Endothelial cell of umbilical vein (primary cell): ENCODE measurements at regions not wholly inside any gene's neighbourhood (a gene's known extent, or its start where the extent isn't known, plus 50 kb on each side); places are given as distances from the start of the nearest gene placed in this dataset.
A peak's percentile ranks its signal among the peaks of the same experiment; 100 is the strongest.

Experiments
- BruUV-seq: library from RNA; stranded (reverse); fragments of 400-500 nt; replicated peaks from 2 replicates; lab custom pipeline; 2021; lab: Mats Ljungman, UMichigan
- CTCF ChIA-PET: fragments of 300-600, 350-600 bp; sonication (Branson Sonifier 250); formaldehyde crosslinking; loops from one replicate; lab custom pipeline; 2021; ENCODE audit warnings: antibody characterized with exemption, inconsistent platforms; lab: Charles Lee
- POLR2A ChIA-PET: fragments of 300-600, 350-600 bp; sonication (Branson Sonifier 250); formaldehyde crosslinking; loops from one replicate; lab custom pipeline; 2021; ENCODE audit warnings: antibody characterized with exemption, inconsistent platforms; lab: Charles Lee
- DNase-seq: peaks from one replicate; pipeline ENCODE4 v3.0.0-alpha.2; 2011; ENCODE audit warnings: low read depth, low spot score
- FAIRE-seq: peaks from 2 replicates; lab custom pipeline; 2011; peaks lifted over from hg19 to GRCh38; lab: Jason Lieb, UNC
- H2AFZ ChIP-seq: 2 replicates; pipeline ENCODE4 v1.6.0; 2012; ENCODE audit warnings: low read depth, low read length, control low read depth, inconsistent platforms
- H3K27ac ChIP-seq: 2 replicates; pipeline ENCODE4 v1.5.1; 2011; ENCODE audit warnings: low read depth, mild to moderate bottlenecking, control low read depth, low read length, moderate library complexity; ENCODE audit not compliant: insufficient read depth
- H3K27me3 ChIP-seq, 2 experiments: 2 replicates each; pipeline versions ENCODE4 v1.6.0 to v1.6.1; 2011; ENCODE audit warnings: low read length in 2 of 2, mixed read lengths in 1 of 2; ENCODE audit not compliant: control insufficient read depth in 2 of 2, insufficient read depth in 2 of 2
- H3K36me3 ChIP-seq, 2 experiments: 2 replicates in 1 of 2; 3 replicates in 1 of 2; pipeline ENCODE4 v1.5.1; 2011; ENCODE audit warnings: low read length in 2 of 2, mild to moderate bottlenecking in 1 of 2, moderate library complexity in 1 of 2; ENCODE audit not compliant: control insufficient read depth in 2 of 2, insufficient read depth in 2 of 2; ENCODE audit errors: extremely low read depth in 1 of 2
- H3K4me1 ChIP-seq: 3 replicates; pipeline ENCODE4 v1.5.1; 2011; ENCODE audit warnings: mild to moderate bottlenecking, low read length; ENCODE audit not compliant: control insufficient read depth, insufficient read depth; ENCODE audit errors: extremely low read depth
- H3K4me2 ChIP-seq: 2 replicates; pipeline ENCODE4 v1.6.1; 2011; ENCODE audit warnings: low read length, control low read depth, mixed read lengths; ENCODE audit not compliant: insufficient read depth
- H3K4me3 ChIP-seq, 3 experiments: fragments of 200-600 bp in 1 of 3; sonication (generic), shearing (Covaris generic) in 1 of 3; replicated peaks in 1 of 3; 2 replicates each; pipeline ENCODE4 v1.5.1; 2011 to 2016; ENCODE audit warnings: control low read depth in 3 of 3, low read length in 3 of 3, mild to moderate bottlenecking in 2 of 3, inconsistent platforms in 1 of 3, low read depth in 1 of 3, moderate library complexity in 1 of 3; ENCODE audit not compliant: insufficient read depth in 1 of 3
- H3K79me2 ChIP-seq: 2 replicates; pipeline ENCODE4 v1.6.0; 2012; ENCODE audit warnings: low read length, inconsistent platforms; ENCODE audit not compliant: control insufficient read depth, insufficient read depth
- H3K9ac ChIP-seq: replicated peaks from 2 replicates; pipeline ENCODE3; 2011; ENCODE audit warnings: low read length, control low read depth; ENCODE audit not compliant: insufficient read depth; ENCODE audit errors: extremely low read depth
- H3K9me1 ChIP-seq: replicated peaks from 3 replicates; pipeline ENCODE4 v1.6.0; 2011; ENCODE audit warnings: mild to moderate bottlenecking, low read length; ENCODE audit not compliant: control insufficient read depth, insufficient read depth; ENCODE audit errors: extremely low read depth
- H3K9me3 ChIP-seq: replicated peaks from 2 replicates; pipeline ENCODE4 v1.5.1; 2012; ENCODE audit warnings: low read length, inconsistent platforms; ENCODE audit not compliant: control insufficient read depth, insufficient read depth
- H4K20me1 ChIP-seq: replicated peaks from 2 replicates; pipeline ENCODE3; 2011; ENCODE audit warnings: mild to moderate bottlenecking, low read length; ENCODE audit not compliant: control insufficient read depth, insufficient read depth; ENCODE audit errors: extremely low read depth
- CTCF ChIP-seq, 2 donors: IDR thresholded peaks; 1 replicate in 1 of 2; 2 replicates in 1 of 2; pipeline ENCODE4 v1.5.1; 2011; ENCODE audit warnings: low read length in 2 of 2, mild to moderate bottlenecking in 2 of 2, moderate library complexity in 2 of 2, control low read depth in 1 of 2, inconsistent platforms in 1 of 2, low read depth in 1 of 2; ENCODE audit not compliant: insufficient read depth in 1 of 2; ENCODE audit errors: extremely low read depth in 1 of 2
- EZH2 ChIP-seq: IDR thresholded peaks from 2 replicates; pipeline ENCODE4 v1.6.1; 2012; ENCODE audit warnings: borderline replicate concordance, low read depth, mild to moderate bottlenecking, moderate library complexity, low read length, inconsistent platforms; ENCODE audit not compliant: severe bottlenecking
- FOS ChIP-seq: IDR thresholded peaks from 2 replicates; pipeline ENCODE4 v1.6.1; 2011; ENCODE audit warnings: mild to moderate bottlenecking, low read length, moderate library complexity, borderline replicate concordance; ENCODE audit not compliant: insufficient read depth
- GATA2 ChIP-seq: IDR thresholded peaks from 2 replicates; pipeline ENCODE4 v1.7.0; 2011; ENCODE audit warnings: low read depth, mild to moderate bottlenecking, moderate library complexity, mixed read lengths, low read length; ENCODE audit not compliant: insufficient read length, insufficient read depth
- JUN ChIP-seq: IDR thresholded peaks from 2 replicates; pipeline ENCODE4 v1.6.1; 2011; ENCODE audit warnings: borderline replicate concordance, low read depth; ENCODE audit not compliant: insufficient read length, insufficient read depth
- MAX ChIP-seq: IDR thresholded peaks from 2 replicates; pipeline ENCODE4 v1.6.1; 2011; ENCODE audit not compliant: insufficient read depth, insufficient read length
- MYC ChIP-seq: IDR thresholded peaks from one replicate; pipeline ENCODE4 v1.6.1; 2011; ENCODE audit warnings: mild to moderate bottlenecking, low read depth, low read length
- POLR2A ChIP-seq: IDR thresholded peaks from 2 replicates; pipeline ENCODE4 v1.6.1; 2012; ENCODE audit warnings: low read depth, mild to moderate bottlenecking, control low read depth, low read length
- POLR2AphosphoS5 ChIP-seq: IDR thresholded peaks from 2 replicates; pipeline ENCODE4 v1.6.1; 2012; ENCODE audit warnings: low read depth, mild to moderate bottlenecking, control low read depth, low read length, moderate library complexity; ENCODE audit not compliant: insufficient read depth
- dilution Hi-C: fragments of 300-500 bp; cut with MboI; formaldehyde crosslinking; loops from one replicate; pipeline ENCODE4 v1.15.0; 2019; ENCODE audit warnings: low sequenced_read_pairs; ENCODE audit not compliant: extremely low pct_ligation_motif_present
- intact Hi-C: fragments of 100-400 bp; cut with micrococcal nuclease; formaldehyde crosslinking; loops from one replicate; pipeline ENCODE4 v1.10.0; 2022

- H3K9me1 ChIP-seq = no peaks in the 10 kb centered on the region
- CTCF ChIA-PET = no interaction called here
- no peaks in the 10 kb centered on the region for H4K20me1 ChIP-seq
- FAIRE-seq (no peak), DNase-seq (no peak)
- no peak overlapping the region for H3K4me2 ChIP-seq
- H3K79me2 ChIP-seq = no peaks in the 10 kb centered on the region
- no peak overlapping the region for H3K4me3 ChIP-seq
- TF ChIP-seq JUN = no peak
- no peaks in the 10 kb centered on the region for H3K9me3 ChIP-seq
- no peak overlapping the region for H3K9ac ChIP-seq
- H3K4me1 ChIP-seq = no peaks in the 10 kb centered on the region
- H3K36me3 ChIP-seq = no peaks in the 10 kb centered on the region
- H3K27me3 ChIP-seq = no peaks in the 10 kb centered on the region
- BruUV-seq = no TSS peak
- no peak overlapping the region for H3K27ac ChIP-seq
- dilution Hi-C loops (no loop called here), intact Hi-C loops (no loop called here)
- POLR2A ChIA-PET = no interaction called here
- H2AFZ ChIP-seq = no peak overlapping the region
Measured at GRCh38 chr5:144026286-144026685, 144.2 kb downstream of the YIPF5 start.

- TF ChIP-seq POLR2AphosphoS5 (no peak), POLR2A (no peak), JUN (no peak), GATA2 (no peak), CTCF (IDR thresholded peaks at IDR 0.05; ENCODE audit: extremely low read depth in 1 of 2, insufficient read depth in 1 of 2, low read depth in 1 of 2, low read length in 2 of 2) (no peak), EZH2 (no peak), FOS (no peak), MYC (no peak), MAX (no peak)
- BruUV-seq = no TSS peak
- ChIA-PET POLR2A (no interaction called here), CTCF (no interaction called here)
- intact Hi-C loops (loop anchor here (1.0 kb wide), 1 partner anchor 43 kb away; no protein-coding TSS in a partner anchor), dilution Hi-C loops (no loop called here)
- H3K4me1 ChIP-seq = no peaks in the 10 kb centered on the region
- no peak overlapping the region for H3K9ac ChIP-seq
- peak; percentile 47 for DNase-seq
- no peak overlapping the region for H2AFZ ChIP-seq
- H3K4me3 ChIP-seq = no peak overlapping the region
- H3K4me2 ChIP-seq = no peak overlapping the region
- H3K9me3 ChIP-seq = no peaks in the 10 kb centered on the region
- H4K20me1 ChIP-seq = no peaks in the 10 kb centered on the region
- H3K9me1 ChIP-seq = no peaks in the 10 kb centered on the region
- no peak for FAIRE-seq
- H3K27me3 ChIP-seq = no peaks in the 10 kb centered on the region
- no peaks in the 10 kb centered on the region for H3K36me3 ChIP-seq
- H3K79me2 ChIP-seq = no peaks in the 10 kb centered on the region
- H3K27ac ChIP-seq = no peak overlapping the region
Measured at GRCh38 chr5:144028058-144028457, 142.4 kb downstream of the YIPF5 start.
